Heart left ventricle (tissue), 13 donors: ENCODE measurements at regions not wholly inside any gene's neighbourhood (a gene's known extent, or its start where the extent isn't known, plus 50 kb on each side); places are given as distances from the start of the nearest gene placed in this dataset.

Experiments
- POLR2A ChIP-seq, 2 donors: fragments of 450-650 bp; IDR thresholded peaks; one replicate each; pipeline ENCODE4 v1.6.1; 2017; ENCODE audit warnings: antibody characterized with exemption in 2 of 2, mild to moderate bottlenecking in 2 of 2, moderate library complexity in 2 of 2
- TF ChIP-seq, protein P1 (sequence below), 12 donors: fragments of 200-600 bp; sonication (generic) in 4 of 12; IDR thresholded peaks; one replicate each; pipeline versions ENCODE4 v1.5.0 to v1.8.0; 2018 to 2022; ENCODE audit warnings: antibody characterized with exemption in 12 of 12, mild to moderate bottlenecking in 5 of 12
- donor health status: ischemic (EF 13 %, LVEDD 7.1; RV severe dilation, severe dysfunction).
- donor health status: DM: no; HTN: yes; CAD: no.
- donor health status: DM: no; HTN: no; CAD: no.
- donor health status: ischemic (EF 25% LVEDD 6.9; RV normal size, moderate dysfunction).
- donor health status: ischemic (EF 25% LVEDD 5.7; RV mildly dilated, moderate dysfunction).
- donor health status: ischemic (EF 35%, LVEDD 5.7; RV mildly dilated, moderate dysfunction).
- donor health status: nonischemic (EF 11% LVEDD 7.7; RV severe dilation, severe dysfunction).
- donor health status: DM: yes; HTN: yes; CAD: no.
- donor health status: PGD.
- donor health status: ischemic (EF 29% LVEDD 5.4; RV normal size, mild dysfunction).
- donor health status: nonischemic (EF 23%, LVEDD 6.1; RV moderate dilation, normal function).

DNA sequence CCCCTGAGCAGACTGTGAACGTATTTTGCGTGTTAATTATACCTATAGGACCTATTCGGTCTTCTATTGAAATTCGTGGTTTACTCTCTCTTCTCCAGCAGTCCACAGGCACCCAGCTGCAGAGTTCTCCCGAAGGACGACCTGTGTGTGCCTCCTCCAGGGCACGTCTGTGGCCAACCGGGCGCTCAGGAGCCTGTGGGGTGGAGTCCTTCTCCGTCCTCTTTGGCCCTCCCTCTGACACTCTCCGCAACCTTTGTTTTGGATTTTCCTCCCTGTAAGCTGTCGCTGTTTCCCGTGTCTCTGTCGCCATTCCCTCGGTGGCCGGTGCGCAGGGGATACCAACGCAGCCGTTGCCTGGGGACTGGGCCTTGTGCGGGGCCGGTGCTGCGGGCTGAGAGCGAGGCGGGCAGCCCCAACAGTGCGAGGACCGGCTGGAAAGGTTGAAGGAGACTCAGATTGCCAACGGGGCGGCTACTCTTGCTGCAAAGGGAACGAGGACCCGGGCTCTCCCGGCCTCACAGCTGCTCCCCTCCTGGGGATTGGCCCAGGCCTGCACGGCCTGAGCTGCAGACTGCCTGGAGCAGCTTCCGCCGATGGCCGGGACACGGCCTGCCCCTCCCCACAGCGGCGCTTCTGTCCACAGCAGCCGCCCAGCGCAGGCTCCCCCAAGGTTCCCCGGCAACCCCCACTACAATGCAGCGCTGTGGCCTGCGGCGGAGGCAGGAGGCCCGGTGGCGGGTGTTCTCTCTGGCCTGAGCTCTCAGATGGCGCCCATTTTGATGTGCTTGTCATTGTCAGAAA lies 221.0 kb downstream of the MTX2 start:
- TF ChIP-seq, protein P1, sequence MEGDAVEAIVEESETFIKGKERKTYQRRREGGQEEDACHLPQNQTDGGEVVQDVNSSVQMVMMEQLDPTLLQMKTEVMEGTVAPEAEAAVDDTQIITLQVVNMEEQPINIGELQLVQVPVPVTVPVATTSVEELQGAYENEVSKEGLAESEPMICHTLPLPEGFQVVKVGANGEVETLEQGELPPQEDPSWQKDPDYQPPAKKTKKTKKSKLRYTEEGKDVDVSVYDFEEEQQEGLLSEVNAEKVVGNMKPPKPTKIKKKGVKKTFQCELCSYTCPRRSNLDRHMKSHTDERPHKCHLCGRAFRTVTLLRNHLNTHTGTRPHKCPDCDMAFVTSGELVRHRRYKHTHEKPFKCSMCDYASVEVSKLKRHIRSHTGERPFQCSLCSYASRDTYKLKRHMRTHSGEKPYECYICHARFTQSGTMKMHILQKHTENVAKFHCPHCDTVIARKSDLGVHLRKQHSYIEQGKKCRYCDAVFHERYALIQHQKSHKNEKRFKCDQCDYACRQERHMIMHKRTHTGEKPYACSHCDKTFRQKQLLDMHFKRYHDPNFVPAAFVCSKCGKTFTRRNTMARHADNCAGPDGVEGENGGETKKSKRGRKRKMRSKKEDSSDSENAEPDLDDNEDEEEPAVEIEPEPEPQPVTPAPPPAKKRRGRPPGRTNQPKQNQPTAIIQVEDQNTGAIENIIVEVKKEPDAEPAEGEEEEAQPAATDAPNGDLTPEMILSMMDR (IDR thresholded peaks at IDR 0.05) = no peak
- no peak for TF ChIP-seq POLR2A (IDR thresholded peaks at IDR 0.05)
